DMS153 (cell line): ENCODE measurements at regions not wholly inside any gene's neighbourhood (a gene's known extent, or its start where the extent isn't known, plus 50 kb on each side); places are given as distances from the start of the nearest gene placed in this dataset.

Experiments
- DNase-seq: peaks from one replicate; lab custom pipeline; 2025; lab: John Stamatoyannopoulos, UW

GRCh38 chr6:112800916-112801315 is 453.8 kb downstream of the RFPL4B start:
- DNase-seq = no peak

DNA sequence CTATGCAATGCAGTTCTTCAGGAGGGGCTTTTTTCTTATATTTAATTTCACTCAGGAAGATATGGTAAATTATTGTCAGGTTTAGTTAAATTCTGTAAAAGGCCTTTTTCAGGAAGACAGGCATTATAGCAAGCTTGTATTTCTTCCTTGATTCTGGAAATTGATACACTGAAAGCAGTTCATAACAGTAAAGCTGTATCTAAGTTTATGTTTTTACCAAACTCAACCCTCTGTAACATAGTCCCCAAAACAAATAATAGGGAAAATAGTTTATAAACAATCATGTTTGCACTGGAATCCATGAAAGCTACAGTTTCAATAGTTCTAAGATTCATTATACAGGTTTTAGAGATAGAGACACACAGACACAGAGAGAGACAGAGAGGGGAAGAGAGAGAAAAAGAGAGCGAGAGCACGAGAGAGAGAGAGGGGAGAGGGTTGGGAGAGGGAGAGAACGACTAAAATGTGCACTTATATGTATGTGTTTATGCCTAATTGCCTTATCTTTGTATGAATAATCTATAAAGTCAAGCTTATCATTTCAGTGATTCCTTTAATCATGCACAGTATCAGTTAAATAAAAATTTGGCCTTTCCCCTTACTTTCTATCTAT is 454.4 kb downstream of the RFPL4B start:
- no peak for DNase-seq

DNA sequence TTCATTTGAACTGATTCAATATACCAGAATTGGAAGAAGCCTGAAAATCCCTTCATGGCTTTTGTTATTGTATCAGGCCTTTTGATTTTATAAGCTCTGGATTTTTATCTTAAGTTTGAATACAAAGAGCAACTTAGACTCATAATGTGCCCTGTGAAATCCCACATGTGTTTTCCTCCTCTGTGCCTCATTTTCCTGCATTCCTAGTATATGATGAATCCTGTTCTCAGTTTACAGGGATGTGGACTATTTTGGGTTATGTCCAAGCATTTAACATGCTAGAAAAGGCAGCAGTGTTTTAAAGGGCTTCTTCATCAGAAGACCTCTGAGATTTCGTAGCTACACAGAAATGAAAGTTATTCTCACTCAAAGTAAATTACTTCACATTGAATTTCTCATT is 455.0 kb downstream of the RFPL4B start:
- no peak for DNase-seq

DNA sequence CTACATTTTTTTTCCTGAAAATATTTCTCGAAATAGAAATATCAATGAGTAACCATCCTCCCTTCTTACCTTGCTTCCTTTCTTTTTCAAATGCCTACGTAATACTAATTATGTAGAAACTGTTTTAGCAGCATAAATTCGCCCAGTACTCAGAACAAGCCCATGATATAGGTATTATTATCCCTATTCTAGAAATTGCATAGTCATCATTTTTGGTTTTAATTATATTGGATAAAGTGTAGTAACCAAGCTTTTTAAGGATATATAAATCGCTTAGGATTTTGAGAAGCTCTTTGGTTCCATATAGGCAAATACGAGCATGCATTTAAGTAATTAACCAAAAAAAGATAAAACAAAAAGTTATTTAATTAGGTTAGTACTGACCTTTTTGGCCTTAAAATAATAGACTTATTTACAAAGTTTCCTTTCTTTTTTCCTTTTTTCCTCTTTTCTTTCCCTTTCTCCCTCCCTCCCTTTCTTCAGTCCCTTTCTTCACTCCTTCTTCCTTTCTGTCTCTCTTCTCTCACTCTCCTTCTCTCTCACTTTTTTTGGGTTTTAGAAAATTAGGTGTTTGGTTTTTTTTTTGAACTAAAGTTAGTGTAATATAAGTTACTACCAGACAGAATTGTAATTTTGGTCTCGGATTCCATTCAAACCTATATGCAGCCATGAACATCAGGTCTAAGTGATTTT is 457.7 kb downstream of the RFPL4B start:
- DNase-seq = no peak

- no peak for DNase-seq
Measured at GRCh38 chr6:112806163-112806865, 459.2 kb downstream of the RFPL4B start.

GRCh38 chr6:112821476-112821875 is 474.3 kb downstream of the RFPL4B start:
- DNase-seq = no peak

GRCh38 chr6:112822769-112823168 is 475.6 kb downstream of the RFPL4B start:
- DNase-seq = no peak

DNA sequence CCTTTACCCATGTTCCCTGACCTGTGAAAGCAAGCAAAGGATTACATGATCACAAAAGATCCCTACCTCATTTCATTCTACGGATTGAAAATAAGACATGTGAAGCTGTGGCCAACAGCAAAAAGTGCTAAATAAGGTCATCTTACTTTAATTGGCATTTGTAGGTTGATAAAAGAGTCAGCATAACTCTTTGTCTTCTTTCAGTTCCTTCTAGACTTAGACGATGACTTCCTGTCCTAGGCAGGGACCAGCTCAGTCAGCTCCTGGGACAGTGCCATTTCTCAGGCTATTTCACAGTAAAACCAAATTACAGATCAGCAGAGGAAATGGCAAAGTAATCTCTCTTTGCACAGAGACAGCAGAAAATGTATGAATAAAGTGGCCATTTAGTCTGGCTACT is 480.7 kb downstream of the RFPL4B start:
- DNase-seq = no peak

DNA sequence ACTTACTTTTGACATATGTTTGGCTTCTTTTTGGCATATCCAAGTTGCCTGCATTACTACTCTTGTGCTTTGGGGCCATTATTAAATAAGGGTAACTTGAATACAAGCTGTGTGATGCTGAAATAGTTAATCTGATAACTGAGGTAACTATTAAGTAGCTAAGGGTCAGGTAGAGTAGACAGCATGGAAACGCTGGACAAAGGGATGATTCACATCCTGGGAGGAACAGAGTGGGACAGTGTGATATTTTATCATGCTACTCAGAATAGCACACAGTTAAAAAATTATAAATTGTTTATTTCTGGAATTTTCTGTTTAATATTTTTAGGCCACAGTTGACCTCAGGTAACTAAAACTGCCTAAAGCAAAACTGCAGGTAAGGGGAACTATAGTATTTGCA is 483.9 kb downstream of the RFPL4B start:
- DNase-seq = no peak

GRCh38 chr6:112833581-112834131 is 486.5 kb downstream of the RFPL4B start:
- DNase-seq = no peak

DNA sequence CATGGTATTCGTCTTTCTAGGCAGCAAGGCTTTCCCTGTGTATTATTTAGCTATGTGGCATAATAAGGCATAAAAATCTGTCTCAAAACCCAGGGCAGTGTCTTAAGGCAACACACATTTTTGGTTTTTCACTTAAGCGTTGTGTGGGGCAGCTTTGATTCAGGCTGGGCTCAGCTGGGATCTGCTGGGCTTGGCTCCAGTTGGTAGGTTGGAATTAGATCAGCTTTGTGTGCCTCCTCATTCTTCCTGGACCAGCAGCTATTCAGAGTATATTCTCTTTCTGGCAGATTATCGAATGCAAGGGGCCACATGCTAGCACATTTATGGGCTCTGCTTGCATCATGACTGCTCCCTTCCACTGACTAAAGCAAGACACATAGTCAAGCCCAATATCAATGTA is 487.9 kb downstream of the RFPL4B start:
- DNase-seq = no peak

GRCh38 chr6:112839525-112839961 is 492.4 kb downstream of the RFPL4B start:
- DNase-seq = no peak

GRCh38 chr6:112841553-112842329 is 494.6 kb downstream of the RFPL4B start:
- no peak for DNase-seq

GRCh38 chr6:112842330-112842685 is 495.2 kb downstream of the RFPL4B start:
- no peak for DNase-seq

DNA sequence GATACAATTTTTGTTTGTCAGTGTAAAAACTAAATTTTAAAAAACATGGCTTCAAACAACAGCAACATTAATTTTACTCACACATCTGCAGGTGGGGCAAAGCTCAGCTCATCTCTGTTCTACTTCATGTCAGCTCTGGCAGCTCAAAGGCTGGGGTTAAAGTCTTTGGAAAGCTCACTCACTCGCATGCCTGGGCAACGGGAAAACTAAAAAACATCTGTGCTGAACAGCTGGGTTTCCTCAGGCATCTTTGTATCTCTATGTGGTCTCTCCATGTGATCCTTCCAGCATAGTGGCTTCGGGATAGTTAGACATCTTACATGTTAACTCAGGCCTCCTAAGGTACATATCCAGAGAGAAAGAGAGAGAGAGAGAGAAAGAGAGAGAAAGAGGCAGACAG is 499.6 kb downstream of the RFPL4B start:
- no peak for DNase-seq

DNA sequence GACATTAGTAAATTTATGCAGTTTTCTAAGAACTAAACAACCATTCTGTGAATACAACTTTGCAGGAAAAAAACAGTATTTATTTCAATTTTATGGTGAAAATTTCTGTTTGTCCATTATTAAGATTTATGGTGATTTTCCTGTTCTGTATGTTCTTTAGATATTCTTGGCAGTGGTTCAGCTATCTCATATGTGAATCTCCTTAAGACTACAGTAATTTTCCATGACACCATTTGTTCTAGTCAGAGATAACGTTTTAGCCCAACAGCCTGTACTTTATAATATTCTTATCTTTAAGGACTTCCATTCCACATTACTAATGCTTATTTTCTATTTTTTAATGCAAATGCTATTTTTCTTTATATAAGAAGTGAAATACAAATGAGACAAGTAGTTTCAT is 504.0 kb downstream of the RFPL4B start:
- no peak for DNase-seq

DNA sequence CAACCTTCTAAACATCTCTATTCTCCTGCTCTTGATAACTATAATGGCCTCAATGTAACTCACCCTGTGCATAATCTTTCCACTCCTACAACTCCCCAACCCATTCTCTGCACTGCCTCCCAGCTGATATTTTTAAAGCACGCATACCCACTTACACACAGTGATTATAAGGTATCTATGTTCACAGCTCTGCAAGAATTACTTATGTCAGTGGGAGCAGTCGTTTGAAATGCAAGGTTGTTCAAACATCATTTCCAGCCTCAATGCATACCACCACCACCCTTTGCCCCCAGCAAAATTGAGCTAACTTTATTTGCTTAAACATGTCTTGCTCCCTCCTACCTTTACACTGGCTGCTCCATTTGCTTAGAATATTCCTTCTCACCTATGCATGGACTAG is 506.0 kb downstream of the RFPL4B start:
- DNase-seq = no peak

GRCh38 chr6:112863753-112864152 is 516.6 kb downstream of the RFPL4B start:
- no peak for DNase-seq

DNA sequence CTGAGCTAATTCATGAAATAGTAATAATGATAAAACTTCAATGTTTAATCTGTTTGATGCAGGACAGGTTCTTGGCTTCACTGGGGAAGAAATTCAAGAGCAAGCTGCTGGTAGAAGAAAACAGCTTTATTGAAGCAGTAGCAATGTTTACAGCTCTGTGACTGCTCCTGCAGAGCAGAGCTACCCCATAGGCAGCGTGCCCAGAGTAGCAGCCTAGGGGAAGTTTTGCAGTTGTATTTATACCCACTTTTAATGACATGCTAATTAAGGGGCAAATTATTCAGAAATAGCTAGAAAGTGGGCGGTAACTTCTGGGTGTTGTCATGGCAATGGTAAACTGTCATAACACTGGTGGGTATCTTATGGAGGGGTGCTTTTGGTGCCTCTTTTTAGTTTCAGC is 518.0 kb downstream of the RFPL4B start:
- DNase-seq = no peak

DNA sequence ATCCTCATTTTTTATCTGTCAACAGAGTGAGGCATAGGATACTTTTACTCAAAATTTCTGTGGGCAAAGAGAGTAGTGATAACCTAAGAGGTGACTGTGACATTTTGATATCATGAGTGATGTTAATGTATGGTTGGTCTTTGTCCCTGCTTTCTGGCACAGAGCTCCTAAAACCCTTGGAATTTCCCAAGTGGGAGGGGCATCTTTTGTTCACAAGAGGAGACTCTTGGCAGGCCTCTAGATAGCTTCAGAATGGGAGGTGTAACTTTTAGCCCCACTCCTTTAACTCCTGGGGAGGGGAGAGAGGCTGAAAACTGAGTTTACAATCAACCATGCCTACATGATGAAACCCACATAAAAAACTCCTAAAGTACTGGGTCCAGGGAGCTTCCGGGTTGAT is 527.8 kb downstream of the RFPL4B start:
- DNase-seq = no peak

- DNase-seq = no peak
Measured at GRCh38 chr6:112877134-112878100, 530.3 kb downstream of the RFPL4B start.
